ENCODE measurements at regions not wholly inside any gene's neighbourhood (a gene's known extent, or its start where the extent isn't known, plus 50 kb on each side); places are given as distances from the start of the nearest gene placed in this dataset.
"Not testable (repeated sequence)": the region's sequence is repeated elsewhere in the genome, so short reads cannot be mapped to it uniquely, and the experiment has no call there.

DNA sequence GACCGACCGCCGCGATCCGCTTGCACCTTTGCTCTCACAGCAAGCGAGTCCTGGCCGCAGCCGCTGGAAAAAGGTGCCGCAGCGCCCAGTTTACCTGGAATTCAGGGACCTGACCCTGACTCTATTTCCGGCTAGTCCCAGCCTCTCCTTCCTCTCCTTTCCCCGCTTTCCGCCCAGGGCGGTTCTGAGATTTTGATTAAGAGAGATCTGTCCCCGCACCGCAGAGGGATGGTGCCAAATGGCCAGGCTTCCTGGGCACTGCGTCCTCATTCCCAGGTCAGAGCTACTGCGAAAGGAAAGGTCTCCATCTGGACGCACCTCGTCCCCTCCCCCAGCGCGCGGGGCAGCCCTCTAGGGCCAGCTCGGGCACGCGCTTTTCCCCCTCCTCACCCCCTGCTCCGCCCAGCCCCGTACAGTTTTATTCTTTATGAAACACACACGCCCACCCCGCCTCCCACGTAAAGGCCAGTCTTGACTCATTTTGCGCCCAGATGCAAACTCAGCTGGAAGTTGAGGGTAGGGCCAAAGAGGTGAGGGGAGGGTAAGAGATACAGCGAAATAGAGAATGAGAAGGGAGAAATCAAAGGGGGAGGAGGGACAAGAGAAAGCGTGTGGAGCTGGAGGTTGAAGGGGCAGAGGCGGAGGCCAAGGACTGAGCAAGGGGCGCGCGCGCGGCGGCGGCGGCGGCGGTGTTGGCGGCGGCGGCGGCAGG lies 411.8 kb upstream of the ESRRG start:
- H3K9me3 ChIP-seq, result no peaks in the 10 kb centered on the region
- no peaks in the 10 kb centered on the region for H3K36me3 ChIP-seq (ENCODE audit: control insufficient read depth in 2 of 2, extremely low read depth in 1 of 2, insufficient read depth in 1 of 2, low read length in 1 of 2)
- 4% methylated on average over 34 of the region's 49 CpGs for WGBS (ENCODE audit: insufficient coverage)
- Mint-ChIP-seq H3K9me3 (peaks cover 0 to 6% (median 0%) of the 10 kb centered on the region in 3 donors), H3K4me1 (no peaks in the 10 kb centered on the region), H3K4me3 (no peak overlapping the region), H3K27ac (no peak overlapping the region), H3K36me3 (no peaks in the 10 kb centered on the region), H3K27me3 (peaks cover 54 to 71% of the 10 kb centered on the region in 2 donors)
- H3K4me3 ChIP-seq (ENCODE audit: control insufficient read depth in 1 of 2, extremely low read depth in 1 of 2, low read length in 1 of 2), result no peak overlapping the region
- ChIA-PET CTCF (no interaction called here), POLR2A (no interaction called here)
- DNase-seq (no peak), ATAC-seq (replicated peaks in 1 of 4) (no peak)
- H3K27ac ChIP-seq (ENCODE audit: low read length), result no peak overlapping the region
- H3K4me1 ChIP-seq (ENCODE audit: control insufficient read depth in 1 of 2, extremely low read depth in 1 of 2, insufficient read depth in 2 of 2, low read length in 2 of 2), result no peaks in the 10 kb centered on the region
- peaks cover 6 to 60% of the 10 kb centered on the region in 2 experiments for H3K27me3 ChIP-seq (replicated peaks in 1 of 2; ENCODE audit: control insufficient read depth in 2 of 2, extremely low read depth in 1 of 2, insufficient read depth in 2 of 2, low read length in 1 of 2)

DNA sequence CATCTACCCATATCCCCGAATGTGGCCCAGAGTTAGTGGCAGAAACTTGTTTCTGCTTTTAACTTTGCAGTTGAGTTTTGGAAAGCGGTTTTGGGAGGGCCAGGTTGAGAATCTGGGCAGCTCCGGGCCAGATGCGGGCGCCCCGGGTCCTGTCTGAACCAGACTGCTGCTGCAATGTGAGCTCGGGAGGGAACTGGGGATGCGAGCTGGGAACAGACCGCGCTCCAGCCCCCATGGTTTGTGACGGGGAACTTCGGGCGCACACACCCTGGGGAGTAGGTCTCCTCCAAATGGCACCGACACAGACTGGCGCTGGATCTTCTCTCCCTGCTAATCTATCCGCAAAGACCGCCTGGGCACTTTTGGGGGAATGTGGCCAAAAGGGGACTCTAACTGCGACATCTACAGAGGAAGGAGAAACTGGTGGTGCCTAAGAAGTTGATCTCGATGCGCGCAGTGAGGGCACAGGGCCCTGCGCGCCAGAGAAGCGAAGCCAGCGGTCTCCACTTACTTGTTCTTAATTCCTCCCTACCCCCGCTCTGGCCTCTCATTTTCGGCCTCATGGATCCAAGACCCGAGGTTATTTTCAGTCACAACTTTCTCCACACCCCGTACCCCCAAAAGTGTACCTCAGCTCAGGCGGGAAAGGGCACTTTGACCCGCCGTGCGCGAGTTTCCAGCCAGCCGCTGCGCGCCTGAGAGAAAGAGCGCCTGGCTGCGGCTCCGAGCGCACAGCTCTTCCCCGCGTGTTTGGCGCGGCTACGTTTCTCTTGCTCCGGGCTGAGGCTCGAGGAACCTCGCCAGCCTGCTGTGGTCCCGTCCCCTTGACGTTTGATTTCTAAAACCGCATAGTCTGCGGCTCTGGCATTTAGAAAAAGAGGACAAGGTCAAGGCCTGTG lies 411.0 kb upstream of the ESRRG start:
- no peak overlapping the region for H3K4me3 ChIP-seq (ENCODE audit: control insufficient read depth in 1 of 2, extremely low read depth in 1 of 2, low read length in 1 of 2)
- DNase-seq (no peak), ATAC-seq (replicated peaks in 1 of 4) (no peak)
- no peaks in the 10 kb centered on the region for H3K4me1 ChIP-seq (ENCODE audit: control insufficient read depth in 1 of 2, extremely low read depth in 1 of 2, insufficient read depth in 2 of 2, low read length in 2 of 2)
- Mint-ChIP-seq H3K4me1 (no peaks in the 10 kb centered on the region), H3K27me3 (peaks cover 52 to 66% of the 10 kb centered on the region in 2 donors), H3K9me3 (peaks cover 0 to 6% (median 0%) of the 10 kb centered on the region in 3 donors), H3K4me3 (no peak overlapping the region), H3K27ac (no peak overlapping the region), H3K36me3 (no peaks in the 10 kb centered on the region)
- CTCF ChIA-PET, result no interaction called here
- H3K36me3 ChIP-seq (ENCODE audit: control insufficient read depth in 2 of 2, extremely low read depth in 1 of 2, insufficient read depth in 1 of 2, low read length in 1 of 2), result no peaks in the 10 kb centered on the region
- H3K9me3 ChIP-seq, result no peaks in the 10 kb centered on the region
- H3K27me3 ChIP-seq (replicated peaks in 1 of 2; ENCODE audit: control insufficient read depth in 2 of 2, extremely low read depth in 1 of 2, insufficient read depth in 2 of 2, low read length in 1 of 2), result peaks cover 6 to 53% of the 10 kb centered on the region in 2 experiments
- POLR2A ChIA-PET, result no interaction called here
- H3K27ac ChIP-seq (ENCODE audit: low read length), result no peak overlapping the region
- WGBS (ENCODE audit: insufficient coverage), result 6% methylated on average over 42 of the region's 53 CpGs

- no peak overlapping the region for H3K4me3 ChIP-seq (ENCODE audit: control insufficient read depth in 1 of 2, extremely low read depth in 1 of 2, low read length in 1 of 2)
- H3K4me3 Mint-ChIP-seq, result no peak overlapping the region
- H3K27ac Mint-ChIP-seq, result no peak overlapping the region
- peaks cover 6 to 43% of the 10 kb centered on the region in 2 experiments for H3K27me3 ChIP-seq (replicated peaks in 1 of 2; ENCODE audit: control insufficient read depth in 2 of 2, extremely low read depth in 1 of 2, insufficient read depth in 2 of 2, low read length in 1 of 2)
- ChIA-PET POLR2A (no interaction called here), CTCF (interaction anchor here in 1 of 2 donors (0.6 kb wide), 1 partner anchor 11 kb away, joined by 3 read pairs; no protein-coding TSS in a partner anchor)
- H3K9me3 Mint-ChIP-seq, result peaks cover 0 to 2% (median 0%) of the 10 kb centered on the region in 3 donors
- H3K36me3 Mint-ChIP-seq, result no peaks in the 10 kb centered on the region
- DNase-seq, result no peak
- peaks cover 42 to 55% of the 10 kb centered on the region in 2 donors for H3K27me3 Mint-ChIP-seq
- WGBS (ENCODE audit: insufficient coverage), result 79% methylated on average over 5 of the region's 20 CpGs
- no peak overlapping the region for H3K27ac ChIP-seq (ENCODE audit: low read length)
- no peaks in the 10 kb centered on the region for H3K36me3 ChIP-seq (ENCODE audit: control insufficient read depth in 2 of 2, extremely low read depth in 1 of 2, insufficient read depth in 1 of 2, low read length in 1 of 2)
- no peaks in the 10 kb centered on the region for H3K9me3 ChIP-seq
- no peaks in the 10 kb centered on the region for H3K4me1 Mint-ChIP-seq
- H3K4me1 ChIP-seq (ENCODE audit: control insufficient read depth in 1 of 2, extremely low read depth in 1 of 2, insufficient read depth in 2 of 2, low read length in 2 of 2), result no peaks in the 10 kb centered on the region
- no peak for ATAC-seq (replicated peaks in 1 of 4)
These were observed 409.9 kb upstream of the ESRRG start for GRCh38 chr1:217133092-217133491.

DNA sequence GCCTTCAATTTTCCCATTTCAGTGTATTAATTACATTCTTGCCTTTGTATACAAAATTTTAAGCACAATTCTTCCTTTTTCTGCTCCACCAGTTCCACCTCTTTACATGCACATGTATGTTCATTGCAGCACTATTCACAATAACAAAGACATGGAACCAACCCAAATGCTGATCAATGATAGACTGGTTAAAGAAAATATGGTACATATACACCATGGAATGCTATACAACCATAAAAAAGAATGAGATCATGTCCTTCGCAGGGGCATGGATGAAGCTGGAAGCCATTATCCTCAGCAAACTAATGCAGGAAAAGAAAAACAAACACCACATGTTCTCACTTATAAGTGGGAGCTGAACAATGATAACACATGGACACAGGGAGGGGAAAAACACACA lies 400.1 kb upstream of the ESRRG start:
- H3K9me3 ChIP-seq; DNase-seq; H3K4me3 ChIP-seq (ENCODE audit: control insufficient read depth in 1 of 2, extremely low read depth in 1 of 2, low read length in 1 of 2); H3K27me3 Mint-ChIP-seq; H3K27ac ChIP-seq (ENCODE audit: low read length); H3K36me3 ChIP-seq (ENCODE audit: control insufficient read depth in 2 of 2, extremely low read depth in 1 of 2, insufficient read depth in 1 of 2, low read length in 1 of 2); H3K4me3 Mint-ChIP-seq; CTCF ChIA-PET; ATAC-seq (replicated peaks in 1 of 4); H3K27me3 ChIP-seq (replicated peaks in 1 of 2; ENCODE audit: control insufficient read depth in 2 of 2, extremely low read depth in 1 of 2, insufficient read depth in 2 of 2, low read length in 1 of 2); POLR2A ChIA-PET; H3K9me3 Mint-ChIP-seq; H3K27ac Mint-ChIP-seq; H3K4me1 ChIP-seq (ENCODE audit: control insufficient read depth in 1 of 2, extremely low read depth in 1 of 2, insufficient read depth in 2 of 2, low read length in 2 of 2); H3K36me3 Mint-ChIP-seq; H3K4me1 Mint-ChIP-seq: not testable (repeated sequence)
- no CpG with 5 or more reads among the region's 1 CpG for WGBS (ENCODE audit: insufficient coverage)

- Mint-ChIP-seq H3K36me3 (no peaks in the 10 kb centered on the region), H3K27ac (no peak overlapping the region), H3K4me3 (no peak overlapping the region), H3K4me1 (no peaks in the 10 kb centered on the region), H3K27me3 (no peaks in the 10 kb centered on the region), H3K9me3 (peaks cover 6 to 11% (median 7%) of the 10 kb centered on the region in 3 donors)
- Histone ChIP-seq H3K4me1 (ENCODE audit: control insufficient read depth in 1 of 2, extremely low read depth in 1 of 2, insufficient read depth in 2 of 2, low read length in 2 of 2) (no peaks in the 10 kb centered on the region), H3K4me3 (ENCODE audit: control insufficient read depth in 1 of 2, extremely low read depth in 1 of 2, low read length in 1 of 2) (no peak overlapping the region), H3K27ac (ENCODE audit: low read length) (no peak overlapping the region), H3K36me3 (ENCODE audit: control insufficient read depth in 2 of 2, extremely low read depth in 1 of 2, insufficient read depth in 1 of 2, low read length in 1 of 2) (no peaks in the 10 kb centered on the region), H3K9me3 (no peaks in the 10 kb centered on the region), H3K27me3 (replicated peaks in 1 of 2; ENCODE audit: control insufficient read depth in 2 of 2, extremely low read depth in 1 of 2, insufficient read depth in 2 of 2, low read length in 1 of 2) (no peaks in the 10 kb centered on the region)
- CTCF ChIA-PET, result no interaction called here
- DNase-seq (no peak), ATAC-seq (replicated peaks in 1 of 4) (no peak)
- POLR2A ChIA-PET, result no interaction called here
These were observed 394.8 kb upstream of the ESRRG start for GRCh38 chr1:217117973-217118465.

DNA sequence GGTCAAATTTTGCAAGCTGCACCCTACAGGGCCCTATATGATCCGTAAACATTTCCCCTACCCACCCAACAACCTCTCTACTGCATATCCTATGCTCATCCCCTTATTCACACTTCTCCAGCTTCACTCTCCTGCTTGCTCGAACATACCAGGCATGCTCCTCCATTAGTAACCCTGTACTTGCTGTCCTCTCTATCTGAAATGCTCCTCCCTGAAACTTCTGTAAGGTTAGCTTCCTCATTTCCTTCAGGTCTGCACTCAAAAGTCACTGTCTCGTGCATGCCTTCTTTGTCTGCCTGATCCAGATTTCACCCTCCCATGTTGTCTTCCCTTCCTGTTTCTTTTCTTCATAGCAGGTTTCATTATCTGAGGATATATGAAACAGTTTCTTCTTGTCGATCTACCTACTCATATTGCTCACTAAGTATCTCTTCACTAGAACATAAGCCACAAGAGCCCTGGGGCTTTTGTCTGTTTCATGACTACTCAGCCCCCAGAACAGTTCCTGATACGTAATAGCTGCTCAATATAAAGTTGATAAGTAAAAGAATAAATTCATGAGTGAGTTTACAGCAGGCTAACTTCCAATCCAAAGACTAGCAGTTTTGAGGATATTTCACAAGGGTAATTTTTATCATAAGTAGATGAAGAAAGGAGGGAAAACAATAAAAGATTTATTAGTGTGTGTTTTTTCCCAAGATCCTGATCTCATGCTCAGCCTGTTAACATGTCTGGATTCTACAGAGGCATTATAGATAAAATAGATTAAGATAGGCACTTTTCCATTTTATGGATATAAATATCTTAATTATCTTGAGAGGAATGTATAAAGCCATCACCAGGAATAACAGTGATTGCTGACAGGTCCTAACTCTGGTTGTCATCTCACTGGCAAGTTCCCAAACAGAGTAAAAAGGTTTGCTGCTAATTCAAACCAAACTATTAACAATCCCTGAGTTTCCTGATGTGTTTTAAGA lies 392.5 kb upstream of the ESRRG start:
- ATAC-seq (replicated peaks in 1 of 4) (no peak), DNase-seq (no peak)
- Histone ChIP-seq H3K9me3 (no peaks in the 10 kb centered on the region), H3K27me3 (replicated peaks in 1 of 2; ENCODE audit: control insufficient read depth in 2 of 2, extremely low read depth in 1 of 2, insufficient read depth in 2 of 2, low read length in 1 of 2) (no peaks in the 10 kb centered on the region), H3K4me1 (ENCODE audit: control insufficient read depth in 1 of 2, extremely low read depth in 1 of 2, insufficient read depth in 2 of 2, low read length in 2 of 2) (no peaks in the 10 kb centered on the region), H3K36me3 (ENCODE audit: control insufficient read depth in 2 of 2, extremely low read depth in 1 of 2, insufficient read depth in 1 of 2, low read length in 1 of 2) (no peaks in the 10 kb centered on the region), H3K27ac (ENCODE audit: low read length) (no peak overlapping the region), H3K4me3 (ENCODE audit: control insufficient read depth in 1 of 2, extremely low read depth in 1 of 2, low read length in 1 of 2) (no peak overlapping the region)
- ChIA-PET POLR2A (no interaction called here), CTCF (no interaction called here)
- no peak overlapping the region for H3K4me3 Mint-ChIP-seq
- 55% methylated on average over 3 of the region's 5 CpGs for WGBS (ENCODE audit: insufficient coverage)
- H3K27me3 Mint-ChIP-seq, result no peaks in the 10 kb centered on the region
- no peak overlapping the region for H3K27ac Mint-ChIP-seq
- H3K9me3 Mint-ChIP-seq, result peaks cover 4 to 11% (median 9%) of the 10 kb centered on the region in 3 donors
- no peaks in the 10 kb centered on the region for H3K36me3 Mint-ChIP-seq
- no peaks in the 10 kb centered on the region for H3K4me1 Mint-ChIP-seq

Measured in T-cell (primary cell).